ENCODE measurements at regions not wholly inside any gene's neighbourhood (a gene's known extent, or its start where the extent isn't known, plus 50 kb on each side); places are given as distances from the start of the nearest gene placed in this dataset.

DNA sequence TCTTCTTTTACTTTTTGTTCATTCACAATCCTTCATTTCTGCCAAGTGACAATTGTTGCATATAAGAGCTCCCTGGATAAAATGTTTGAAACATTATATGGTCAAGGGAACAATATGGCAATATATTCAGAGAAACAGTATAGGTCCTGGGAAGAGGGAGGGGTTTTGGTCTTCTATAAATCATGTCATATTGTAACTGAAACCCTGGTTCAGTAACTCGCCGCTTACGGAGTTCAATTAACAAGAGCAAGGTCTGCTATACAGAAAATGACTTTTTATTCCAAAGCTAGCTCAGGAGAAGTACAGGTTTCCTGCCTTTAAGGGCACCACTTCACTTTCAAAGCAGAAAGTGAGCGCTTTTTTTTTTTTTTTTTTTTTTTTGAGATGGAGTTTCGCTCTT is 522.1 kb upstream of the TGFBR2 start:
- Histone ChIP-seq H3K4me1 (no peaks in the 10 kb centered on the region), H3K27me3 (no peaks in the 10 kb centered on the region), H3K4me3 (no peak overlapping the region), H3K36me3 (no peaks in the 10 kb centered on the region), H3K27ac (no peak overlapping the region), H3K9me3 (no peaks in the 10 kb centered on the region)
- DNase-seq = no peak
- WGBS, 2 donors = 93 to 98% methylated on average over 4 to 5 of the region's 5 CpGs
- no peak for TF ChIP-seq CTCF (IDR thresholded peaks at IDR 0.05)
- no peak for ATAC-seq
- intact Hi-C loops (cut with DNase I) = no loop called here

DNA sequence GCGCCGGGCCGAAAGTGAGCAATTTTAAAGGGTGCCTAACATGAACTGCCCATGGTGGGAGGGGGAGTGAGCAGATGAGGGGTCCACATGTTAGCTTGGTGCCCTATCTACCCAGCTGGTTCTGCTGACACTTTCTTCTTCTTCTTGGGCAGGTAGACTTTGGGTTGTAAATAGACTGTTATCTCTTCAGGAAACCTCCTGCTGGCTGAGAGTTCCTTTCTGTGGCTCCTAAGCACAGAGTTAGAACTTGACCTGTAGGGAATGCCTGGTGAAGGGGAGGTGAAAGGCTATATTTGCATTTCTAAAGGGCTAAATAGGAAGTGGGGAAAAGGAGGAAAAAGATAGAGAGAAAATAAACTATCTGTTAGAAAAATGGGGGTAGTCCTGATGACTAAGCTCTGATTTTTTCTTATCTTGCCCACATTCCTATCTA is 521.4 kb upstream of the TGFBR2 start:
- Histone ChIP-seq H3K4me1 (no peaks in the 10 kb centered on the region), H3K27me3 (no peaks in the 10 kb centered on the region), H3K36me3 (no peaks in the 10 kb centered on the region), H3K4me3 (no peak overlapping the region), H3K9me3 (no peaks in the 10 kb centered on the region), H3K27ac (no peak overlapping the region)
- 89 to 90% methylated on average over 3 of the region's 3 CpGs for WGBS, 2 donors
- intact Hi-C loops (cut with DNase I) = no loop called here
- ATAC-seq (no peak), DNase-seq (no peak)
- TF ChIP-seq CTCF (IDR thresholded peaks at IDR 0.05) = no peak

DNA sequence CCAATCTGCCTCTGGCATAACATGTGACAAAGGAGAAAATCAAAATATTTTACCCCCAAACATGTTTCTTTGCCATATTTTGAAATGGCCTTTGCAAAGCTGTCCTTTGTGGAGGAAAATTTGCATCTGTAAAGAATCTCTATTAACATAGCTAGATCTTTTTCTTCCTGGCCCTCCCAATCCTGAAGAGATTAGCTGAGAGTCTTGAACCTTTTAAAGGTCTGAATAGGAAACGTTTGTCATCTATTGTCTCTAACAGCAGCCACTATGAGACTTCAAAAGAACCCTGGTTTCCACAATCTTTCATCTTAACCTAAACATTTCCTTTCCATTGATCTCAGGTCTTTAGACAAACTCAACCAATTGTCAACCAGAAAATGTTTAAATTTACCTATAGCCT is 520.9 kb upstream of the TGFBR2 start:
- TF ChIP-seq CTCF (IDR thresholded peaks at IDR 0.05) = no peak
- WGBS, 2 donors = 40 to 47% methylated on average over 1 of the region's 1 CpG

DNA sequence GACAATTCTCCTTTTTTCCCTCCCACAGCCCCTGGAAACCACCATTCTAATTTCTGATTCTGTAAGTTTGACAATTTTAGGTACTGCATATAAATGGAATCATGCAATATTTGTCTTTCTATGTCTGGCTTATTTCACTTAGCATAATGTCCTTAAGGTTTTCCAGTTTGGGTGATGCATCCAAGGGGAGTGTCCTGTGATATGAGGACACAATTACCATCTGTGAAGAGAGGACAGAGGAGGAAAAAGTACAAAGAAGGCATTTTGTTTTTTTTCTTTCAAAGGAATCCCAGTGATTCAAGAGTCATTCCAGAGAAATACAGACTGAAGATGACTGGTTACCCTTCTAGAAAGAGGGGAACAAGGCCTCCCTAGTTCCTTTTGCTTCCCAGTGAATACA is 514.7 kb upstream of the TGFBR2 start:
- Histone ChIP-seq H3K4me3 (no peak overlapping the region), H3K4me1 (no peaks in the 10 kb centered on the region), H3K27ac (no peak overlapping the region), H3K27me3 (no peaks in the 10 kb centered on the region), H3K36me3 (no peaks in the 10 kb centered on the region), H3K9me3 (peaks cover 0 to 30% (median 0%) of the 10 kb centered on the region in 11 donors)
- intact Hi-C loops (cut with DNase I) = no loop called here
- no peak for TF ChIP-seq CTCF (IDR thresholded peaks at IDR 0.05)
- DNase-seq = no peak
- no peak for ATAC-seq

More for the DNA sequence above, 520.9 kb upstream of the TGFBR2 start:
- DNase-seq = no peak
- Histone ChIP-seq H3K4me3 (no peak overlapping the region), H3K27me3 (no peaks in the 10 kb centered on the region), H3K36me3 (no peaks in the 10 kb centered on the region), H3K9me3 (no peaks in the 10 kb centered on the region), H3K27ac (no peak overlapping the region), H3K4me1 (no peaks in the 10 kb centered on the region)
- ATAC-seq = no peak
- intact Hi-C loops (cut with DNase I) = no loop called here

All from heart right ventricle (tissue), 16 donors.